ENCODE measurements at regions not wholly inside any gene's neighbourhood (a gene's known extent, or its start where the extent isn't known, plus 50 kb on each side); places are given as distances from the start of the nearest gene placed in this dataset.

DNA sequence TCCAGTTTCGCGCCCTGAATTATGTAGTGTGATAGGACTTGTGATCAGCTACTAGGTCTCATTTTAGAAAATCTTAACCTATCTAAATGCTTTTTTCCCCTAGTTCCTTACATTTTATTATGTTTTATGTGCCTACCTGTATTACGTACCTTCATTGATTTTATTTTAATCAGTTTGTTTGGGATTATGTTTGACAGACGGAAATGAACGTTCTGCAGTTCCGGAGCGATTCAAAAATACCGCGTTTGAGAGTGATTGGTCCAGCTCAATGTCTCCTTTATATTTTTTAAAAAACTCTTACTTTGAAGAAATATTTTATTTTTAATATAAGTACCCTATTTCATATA is 114.3 kb upstream of the BTN3A2 start:
- TF ChIP-seq, protein P1, sequence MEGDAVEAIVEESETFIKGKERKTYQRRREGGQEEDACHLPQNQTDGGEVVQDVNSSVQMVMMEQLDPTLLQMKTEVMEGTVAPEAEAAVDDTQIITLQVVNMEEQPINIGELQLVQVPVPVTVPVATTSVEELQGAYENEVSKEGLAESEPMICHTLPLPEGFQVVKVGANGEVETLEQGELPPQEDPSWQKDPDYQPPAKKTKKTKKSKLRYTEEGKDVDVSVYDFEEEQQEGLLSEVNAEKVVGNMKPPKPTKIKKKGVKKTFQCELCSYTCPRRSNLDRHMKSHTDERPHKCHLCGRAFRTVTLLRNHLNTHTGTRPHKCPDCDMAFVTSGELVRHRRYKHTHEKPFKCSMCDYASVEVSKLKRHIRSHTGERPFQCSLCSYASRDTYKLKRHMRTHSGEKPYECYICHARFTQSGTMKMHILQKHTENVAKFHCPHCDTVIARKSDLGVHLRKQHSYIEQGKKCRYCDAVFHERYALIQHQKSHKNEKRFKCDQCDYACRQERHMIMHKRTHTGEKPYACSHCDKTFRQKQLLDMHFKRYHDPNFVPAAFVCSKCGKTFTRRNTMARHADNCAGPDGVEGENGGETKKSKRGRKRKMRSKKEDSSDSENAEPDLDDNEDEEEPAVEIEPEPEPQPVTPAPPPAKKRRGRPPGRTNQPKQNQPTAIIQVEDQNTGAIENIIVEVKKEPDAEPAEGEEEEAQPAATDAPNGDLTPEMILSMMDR (IDR thresholded peaks at IDR 0.05; ENCODE audit: low read depth, low read length): no peak
- no peak for TF ChIP-seq POLR2A (IDR thresholded peaks at IDR 0.05; ENCODE audit: extremely low read depth, insufficient read length)
